GM18517 (cell line): ENCODE measurements at regions not wholly inside any gene's neighbourhood (a gene's known extent, or its start where the extent isn't known, plus 50 kb on each side); places are given as distances from the start of the nearest gene placed in this dataset.
A peak's percentile ranks its signal among the peaks of the same experiment; 100 is the strongest.

Source experiments
- ATAC-seq: cut with Tn5 transposase; IDR thresholded peaks from one replicate; pipeline ENCODE4 v1.9.1; 2021; ENCODE audit warnings: mild to moderate bottlenecking, moderate library complexity; ENCODE audit not compliant: unreplicated experiment

GRCh38 chr1:9419369-9420041 is 119.8 kb upstream of the SLC25A33 start:
- ATAC-seq = no peak

GRCh38 chr1:9420835-9421532 is 118.3 kb upstream of the SLC25A33 start:
- no peak for ATAC-seq

DNA sequence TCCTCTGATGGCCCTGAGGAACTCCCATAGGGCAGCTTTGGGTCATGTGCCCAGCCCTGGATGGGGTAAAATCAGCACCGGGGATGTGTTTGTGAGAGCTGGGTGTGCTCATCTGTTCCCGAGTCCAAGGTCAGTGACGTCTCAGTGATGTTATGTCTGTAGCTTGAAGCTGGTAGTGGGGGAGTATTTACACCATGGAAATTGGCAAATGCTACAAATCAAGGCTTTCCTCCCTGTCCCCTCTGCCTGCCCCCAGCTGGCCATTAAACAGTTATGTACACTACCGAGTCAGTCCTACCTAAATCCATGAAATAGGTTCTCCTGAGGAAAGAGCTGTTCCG is 117.8 kb upstream of the SLC25A33 start:
- no peak for ATAC-seq

DNA sequence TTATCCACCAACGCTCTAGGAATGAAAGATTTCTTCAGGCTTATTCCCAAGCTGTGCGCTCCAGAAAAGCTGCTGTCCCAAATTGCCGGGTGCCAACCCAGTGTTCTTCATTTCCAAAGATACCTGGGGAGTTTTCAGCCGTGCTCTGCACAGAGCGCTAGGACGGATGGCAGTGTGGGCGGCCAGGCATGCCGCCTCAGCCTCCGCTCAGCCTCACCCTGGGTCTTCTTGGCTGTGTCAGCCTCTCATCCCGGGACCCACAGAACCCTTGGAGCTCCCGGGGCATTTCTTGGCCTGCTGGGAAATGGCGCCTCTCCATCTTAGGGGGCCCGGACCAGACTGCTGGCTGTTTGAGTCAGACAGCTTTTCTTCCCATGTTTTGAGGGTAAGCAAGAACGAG is 116.9 kb upstream of the SLC25A33 start:
- no peak for ATAC-seq

DNA sequence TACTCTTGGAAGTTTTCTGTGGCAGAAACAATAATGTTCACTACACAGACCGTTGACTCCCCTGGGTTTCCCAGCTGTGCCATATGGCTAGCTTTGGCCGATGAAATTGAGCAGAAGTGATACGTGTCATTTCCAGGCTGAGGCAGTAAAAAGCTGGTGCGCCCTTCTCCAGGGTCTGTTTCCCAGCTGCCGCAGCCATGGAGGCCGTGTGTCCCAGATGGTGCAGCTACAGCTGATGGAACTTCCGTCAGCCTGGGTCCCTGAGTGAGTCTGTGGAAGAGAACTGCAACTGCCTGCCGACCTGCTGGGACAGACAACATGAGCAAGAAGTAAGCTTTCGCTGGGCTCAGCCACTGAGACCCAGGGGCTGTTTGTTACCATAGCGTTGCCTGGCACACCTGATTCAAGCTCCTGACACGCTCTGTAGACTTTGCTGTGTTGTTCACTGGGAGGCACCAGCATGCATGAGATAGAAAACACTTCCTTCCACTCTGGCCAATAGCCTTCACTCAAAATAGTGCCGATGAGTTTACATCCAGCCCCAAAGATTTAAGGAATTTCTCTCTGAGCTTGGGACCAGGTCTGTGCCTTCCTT is 116.3 kb upstream of the SLC25A33 start:
- ATAC-seq = no peak

DNA sequence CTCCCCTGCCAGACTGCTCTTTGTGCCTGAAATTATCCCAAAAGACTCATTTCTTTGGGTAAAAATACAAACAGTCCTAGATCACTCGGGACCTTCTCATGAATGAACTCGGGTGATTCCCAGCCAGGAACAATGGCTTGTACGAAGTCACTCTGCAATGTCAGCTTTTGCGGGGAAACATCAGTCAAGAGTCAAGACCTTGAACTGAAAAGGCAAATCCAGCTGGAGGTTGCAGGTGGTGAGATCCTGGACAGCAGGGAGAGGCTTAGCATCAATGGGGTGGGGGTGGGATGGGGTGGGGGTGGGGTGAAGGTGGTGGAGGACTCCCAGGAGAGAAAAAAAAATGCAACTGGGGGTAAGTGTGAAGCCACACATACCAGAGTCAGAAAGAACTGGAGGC is 115.0 kb upstream of the SLC25A33 start:
- no peak for ATAC-seq

GRCh38 chr1:9425859-9426258 is 113.4 kb upstream of the SLC25A33 start:
- ATAC-seq = peak; percentile 21

- ATAC-seq = peak; percentile 53
Measured at GRCh38 chr1:9426291-9426711, 113.0 kb upstream of the SLC25A33 start.

- ATAC-seq = no peak
Measured at GRCh38 chr1:9427388-9427787, 111.9 kb upstream of the SLC25A33 start.

DNA sequence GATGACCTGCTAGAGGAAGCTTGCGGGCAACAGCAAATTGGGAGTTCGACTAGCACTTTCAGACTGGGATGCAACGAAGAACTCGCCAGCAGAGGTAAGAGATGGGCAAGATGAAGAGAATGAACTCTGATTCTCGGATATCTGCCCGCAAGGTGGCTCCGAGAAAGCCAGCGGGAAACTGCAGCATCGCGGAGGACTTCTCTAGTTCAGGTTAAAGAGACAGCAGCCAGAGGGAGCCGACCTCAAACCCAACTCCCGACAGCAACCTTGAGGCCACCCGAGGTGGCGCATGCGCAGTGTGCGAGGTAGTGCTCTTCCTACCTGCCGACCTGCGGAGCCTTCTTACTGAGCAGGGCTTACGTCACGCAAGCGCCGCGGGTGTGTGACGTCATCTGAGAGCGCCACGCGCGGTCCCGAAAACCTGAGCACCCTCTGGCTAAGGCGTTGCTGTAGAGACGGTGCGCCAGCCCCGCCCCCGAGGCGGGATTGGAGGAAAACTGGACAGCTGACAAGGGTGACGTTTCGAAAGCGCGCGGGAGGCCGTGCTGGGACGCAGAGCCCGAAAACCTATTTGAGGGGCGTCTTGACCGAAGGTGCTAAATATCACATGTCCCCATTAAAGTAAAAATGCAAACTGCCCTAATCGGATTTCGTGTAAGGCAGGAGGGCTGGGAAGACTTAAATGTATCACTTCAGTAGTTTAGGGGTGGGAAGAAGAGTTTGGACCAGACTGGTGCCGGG is 110.5 kb upstream of the SLC25A33 start:
- ATAC-seq = peak; percentile 80

DNA sequence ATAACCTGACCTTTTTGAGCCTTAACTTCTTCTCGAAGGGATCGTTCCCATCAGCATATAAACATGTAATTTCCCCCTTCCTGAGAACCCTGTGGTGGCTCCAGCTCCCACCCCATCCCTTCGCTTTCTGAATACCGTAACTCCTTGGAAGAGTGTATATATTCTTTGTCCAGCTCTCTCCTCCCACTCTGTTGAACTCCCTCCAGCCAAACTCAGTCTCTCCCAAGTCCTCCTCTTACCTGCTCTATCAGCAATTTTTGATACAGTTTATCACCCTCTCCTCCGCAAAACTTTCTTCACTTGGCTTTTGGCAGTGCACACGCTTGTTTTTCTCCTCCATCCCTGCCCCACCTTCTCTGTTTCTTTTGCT is 109.9 kb upstream of the SLC25A33 start:
- no peak for ATAC-seq

- no peak for ATAC-seq
Measured at GRCh38 chr1:9434247-9435152, 104.8 kb upstream of the SLC25A33 start.

DNA sequence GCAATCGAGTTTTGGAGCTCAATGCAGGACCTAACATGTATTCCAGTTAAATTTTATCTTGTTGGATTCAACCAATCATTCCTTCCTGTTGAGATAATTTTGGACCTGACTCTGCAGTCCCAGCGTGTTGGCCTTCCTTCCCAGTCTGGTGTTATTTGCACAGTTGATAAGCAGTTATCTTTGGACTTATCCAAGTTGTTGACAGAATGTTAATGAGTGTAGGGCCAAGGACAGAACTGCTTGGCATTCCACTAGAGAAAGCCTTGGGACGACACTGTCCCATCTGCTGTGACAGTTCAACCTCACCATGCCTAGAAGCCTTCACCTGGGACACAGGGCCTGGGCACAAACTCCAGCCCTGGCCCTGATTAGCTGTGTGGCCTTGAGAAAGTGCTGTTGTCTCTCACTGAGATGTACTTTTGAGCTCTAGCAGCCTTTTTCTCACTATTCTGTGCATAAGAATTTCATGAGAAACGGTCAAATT is 104.1 kb upstream of the SLC25A33 start:
- no peak for ATAC-seq

DNA sequence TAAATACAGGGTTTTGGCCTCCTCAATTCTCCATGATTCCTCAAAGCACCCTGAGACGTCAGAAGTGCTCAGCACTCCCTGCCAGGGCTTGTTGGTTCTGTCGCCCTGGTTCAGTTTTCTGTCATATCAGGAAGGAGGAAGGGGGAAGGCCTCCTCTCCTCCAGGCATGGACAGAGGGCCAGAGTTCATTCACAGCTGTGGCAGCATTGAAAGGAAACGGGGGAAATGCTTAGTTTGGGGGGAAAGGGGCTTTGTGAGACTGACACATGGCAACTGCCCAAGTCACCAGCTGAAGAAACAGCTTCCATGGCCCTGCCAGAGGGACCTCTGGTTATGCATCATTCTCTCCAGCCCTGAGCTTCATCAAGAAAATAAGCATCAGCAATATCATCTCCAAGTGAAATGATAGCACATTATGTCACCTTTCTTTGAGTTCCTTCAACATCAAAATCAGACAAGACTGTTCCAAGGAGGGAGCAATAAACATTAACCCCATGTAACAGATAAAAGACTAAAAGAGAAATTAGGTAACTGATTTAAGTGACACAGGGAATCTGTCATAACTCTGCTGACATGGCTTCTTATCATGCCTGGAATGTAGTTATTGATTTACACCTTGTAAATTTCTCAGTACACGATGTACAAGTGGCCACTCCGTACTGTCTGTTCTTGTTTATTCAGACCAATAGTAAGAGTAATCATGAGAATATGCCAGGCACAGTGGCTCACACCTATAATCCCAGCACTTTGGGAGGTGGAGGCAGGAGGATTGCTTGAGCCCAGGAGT is 103.2 kb upstream of the SLC25A33 start:
- no peak for ATAC-seq

DNA sequence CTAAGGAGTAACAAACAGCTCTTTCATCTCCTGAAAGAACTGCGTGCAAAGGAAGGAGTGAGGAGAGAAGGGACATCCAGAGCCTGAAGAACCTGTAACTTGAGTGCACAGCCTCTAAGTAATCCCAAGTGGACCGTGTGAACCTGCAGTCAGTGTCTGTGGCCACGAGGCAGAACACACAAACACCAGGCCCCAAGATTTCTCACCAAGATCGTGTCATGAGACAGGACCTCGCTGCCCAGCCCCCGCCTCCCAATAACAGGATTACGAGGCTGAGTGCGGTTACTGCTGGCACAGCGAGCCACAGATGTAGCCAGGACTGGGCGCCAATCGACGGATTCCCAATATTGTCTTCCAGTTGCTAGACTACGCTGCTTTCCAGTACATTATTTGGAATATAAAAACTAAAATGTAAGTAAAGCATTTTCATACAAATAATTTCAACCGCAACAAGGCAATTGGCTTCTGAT is 101.3 kb upstream of the SLC25A33 start:
- ATAC-seq = no peak

GRCh38 chr1:9438431-9439073 is 100.7 kb upstream of the SLC25A33 start:
- no peak for ATAC-seq

- no peak for ATAC-seq
Measured at GRCh38 chr1:9439074-9439761, 100.0 kb upstream of the SLC25A33 start.

DNA sequence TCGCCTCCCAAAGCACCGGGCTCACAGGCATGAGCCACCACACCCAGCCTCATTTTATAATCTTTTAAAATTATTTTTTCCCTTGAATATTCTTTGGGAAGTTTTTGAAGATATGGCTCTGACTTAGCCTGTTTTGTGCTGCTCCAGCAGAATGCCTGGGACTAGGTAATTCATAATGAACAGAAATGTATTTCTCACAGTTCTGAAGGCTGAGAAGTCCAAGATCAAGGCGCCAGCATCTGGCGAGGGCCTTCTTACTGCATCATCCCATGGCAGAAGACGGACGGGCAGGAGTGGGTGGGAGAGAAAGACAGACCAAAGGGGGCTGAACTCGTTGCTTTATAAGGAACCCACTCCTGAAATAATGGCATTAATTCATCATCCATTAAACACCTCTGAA is 99.0 kb upstream of the SLC25A33 start:
- no peak for ATAC-seq

- no peak for ATAC-seq
Measured at GRCh38 chr1:9440763-9441194, 98.5 kb upstream of the SLC25A33 start.
